Stomach smooth muscle (tissue), 2 donors: ENCODE measurements at regions not wholly inside any gene's neighbourhood (a gene's known extent, or its start where the extent isn't known, plus 50 kb on each side); places are given as distances from the start of the nearest gene placed in this dataset.

Source experiments
- H3K27ac ChIP-seq: one replicate; pipeline ENCODE4 v1.7.0; 2013; ENCODE audit warnings: mild to moderate bottlenecking, low read length, inconsistent platforms
- H3K27me3 ChIP-seq, 2 donors: one replicate each; pipeline ENCODE4 v1.7.0; 2013; ENCODE audit warnings: low read length in 2 of 2; ENCODE audit not compliant: insufficient read depth in 2 of 2, control insufficient read depth in 1 of 2
- H3K36me3 ChIP-seq, 2 donors: one replicate each; pipeline ENCODE4 v1.7.0; 2013; ENCODE audit warnings: low read length in 2 of 2; ENCODE audit not compliant: control insufficient read depth in 2 of 2, insufficient read depth in 2 of 2
- H3K4me1 ChIP-seq: one replicate; pipeline ENCODE4 v1.7.0; 2013; ENCODE audit warnings: low read length; ENCODE audit not compliant: control insufficient read depth, insufficient read depth
- H3K4me3 ChIP-seq, 2 donors: one replicate each; pipeline ENCODE4 v1.7.0; 2013; ENCODE audit warnings: low read length in 2 of 2
- H3K9ac ChIP-seq, 2 donors: one replicate each; pipeline ENCODE4 v1.7.0; 2013; ENCODE audit warnings: low read length in 2 of 2, mild to moderate bottlenecking in 1 of 2
- H3K9me3 ChIP-seq, 2 donors: one replicate each; pipeline ENCODE4 v1.7.0; 2013; ENCODE audit warnings: low read length in 2 of 2; ENCODE audit not compliant: control insufficient read depth in 2 of 2
- donor health status: healthy.
- donor health status: Pancreatic carcinoma.

GRCh38 chr1:57474137-57474750, 50.4 kb upstream of the DAB1 start:
- H3K4me1 ChIP-seq = no peaks in the 10 kb centered on the region
- H3K27ac ChIP-seq = no peak overlapping the region
- no peaks in the 10 kb centered on the region for H3K27me3 ChIP-seq
- H3K9ac ChIP-seq = no peak overlapping the region
- H3K36me3 ChIP-seq = no peaks in the 10 kb centered on the region
- no peak overlapping the region for H3K4me3 ChIP-seq
- no peaks in the 10 kb centered on the region for H3K9me3 ChIP-seq
